ENCODE measurements at regions not wholly inside any gene's neighbourhood (a gene's known extent, or its start where the extent isn't known, plus 50 kb on each side); places are given as distances from the start of the nearest gene placed in this dataset.

DNA sequence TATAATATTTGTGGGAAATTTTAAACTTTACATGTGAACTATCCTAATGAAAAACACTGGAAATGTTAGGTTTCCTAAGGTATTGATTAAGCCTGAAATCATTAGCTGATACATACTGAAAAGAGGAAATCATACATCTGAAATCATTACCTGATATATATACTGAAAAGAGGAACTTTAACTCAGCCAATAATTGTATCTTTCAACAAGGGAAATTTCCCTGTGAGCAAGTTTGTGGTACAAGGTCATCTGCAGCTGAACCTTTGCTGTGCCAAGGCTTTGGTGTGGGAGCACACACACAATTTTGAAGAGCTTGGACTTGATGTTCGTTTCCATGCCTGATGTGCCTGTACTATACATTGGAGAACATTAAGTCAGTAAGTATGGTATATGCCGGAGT is 131.9 kb upstream of the USP9X start:
- no peak for TF ChIP-seq POLR2A (IDR thresholded peaks at IDR 0.05)
- TF ChIP-seq POLR2AphosphoS5 (IDR thresholded peaks at IDR 0.05), result no peak
- TF ChIP-seq CTCF (IDR thresholded peaks at IDR 0.05), result no peak

Data from breast epithelium (tissue), 3 donors.